OCI-LY1 (cell line): ENCODE measurements at regions not wholly inside any gene's neighbourhood (a gene's known extent, or its start where the extent isn't known, plus 50 kb on each side); places are given as distances from the start of the nearest gene placed in this dataset.

Experiments
- H2AFZ ChIP-seq: fragments of 200-600 bp; sonication (generic), shearing (Covaris generic); 2 replicates; pipeline ENCODE4 v1.6.0; 2014; ENCODE audit warnings: antibody characterized with exemption, mild to moderate bottlenecking, low read length
- H3F3A ChIP-seq: fragments of 200-600 bp; sonication (generic), shearing (Covaris generic); 2 replicates; pipeline ENCODE4 v1.6.0; 2014; ENCODE audit warnings: mild to moderate bottlenecking, antibody characterized with exemption, low read length, moderate library complexity; ENCODE audit not compliant: insufficient read depth
- H3K27ac ChIP-seq: fragments of 200-600 bp; sonication (generic); 2 replicates; pipeline ENCODE4 v1.5.1; 2014; ENCODE audit warnings: low read length, mixed run types, mild to moderate bottlenecking, low read depth; ENCODE audit not compliant: poor library complexity, severe bottlenecking
- H3K27me3 ChIP-seq: fragments of 200-600 bp; sonication (generic); 2 replicates; pipeline ENCODE4 v1.6.0; 2014; ENCODE audit warnings: antibody characterized with exemption, mild to moderate bottlenecking, low read length, moderate library complexity; ENCODE audit not compliant: insufficient read depth
- H3K36me3 ChIP-seq: fragments of 200-600 bp; sonication (generic); 2 replicates; pipeline ENCODE4 v1.6.1; 2014; ENCODE audit warnings: mild to moderate bottlenecking, antibody characterized with exemption, low read length, moderate library complexity, mixed read lengths; ENCODE audit not compliant: insufficient read depth
- H3K4me1 ChIP-seq: fragments of 200-600 bp; sonication (generic); 2 replicates; pipeline ENCODE4 v1.5.1; 2014; ENCODE audit warnings: mild to moderate bottlenecking, low read length, moderate library complexity; ENCODE audit not compliant: insufficient read depth, severe bottlenecking
- H3K4me2 ChIP-seq: fragments of 200-600 bp; sonication (generic), shearing (Covaris generic); 2 replicates; pipeline ENCODE4 v1.6.1; 2014; ENCODE audit warnings: low read length
- H3K4me3 ChIP-seq: fragments of 200-600 bp; sonication (generic); 2 replicates; pipeline ENCODE4 v1.5.1; 2014; ENCODE audit warnings: low read length, low read depth, mild to moderate bottlenecking, mixed read lengths; ENCODE audit not compliant: poor library complexity, severe bottlenecking
- H3K79me2 ChIP-seq: fragments of 200-600 bp; shearing (Covaris generic); 2 replicates; pipeline ENCODE4 v1.6.1; 2016; ENCODE audit warnings: mixed run types, low read length, mixed read lengths; ENCODE audit not compliant: insufficient read depth
- H3K9ac ChIP-seq: fragments of 200-600 bp; sonication (generic), shearing (Covaris generic); 2 replicates; pipeline ENCODE4 v1.6.1; 2014; ENCODE audit warnings: mild to moderate bottlenecking, low read length, mixed read lengths
- H3K9me2 ChIP-seq: fragments of 200-600 bp; sonication (generic), shearing (Covaris generic); 2 replicates; pipeline ENCODE4 v1.6.1; 2014; ENCODE audit warnings: low read depth, mild to moderate bottlenecking, low read length, mixed read lengths
- H3K9me3 ChIP-seq: fragments of 200-600 bp; shearing (Covaris generic); 2 replicates; pipeline ENCODE4 v1.6.1; 2014; ENCODE audit warnings: low read length, mixed read lengths
- H4K20me1 ChIP-seq: fragments of 200-600 bp; sonication (generic), shearing (Covaris generic); 2 replicates; pipeline ENCODE4 v1.6.0; 2016; ENCODE audit warnings: mild to moderate bottlenecking, low read length; ENCODE audit not compliant: insufficient read depth
- CTCF ChIP-seq: fragments of 200-600 bp; sonication (generic), shearing (Covaris generic); IDR thresholded peaks from 2 replicates; pipeline ENCODE4 v1.5.1; 2017; ENCODE audit warnings: mild to moderate bottlenecking, antibody characterized with exemption, low read length, moderate library complexity, mixed read lengths
- EZH2 ChIP-seq: fragments of 200-600 bp; sonication (generic), shearing (Covaris generic); IDR thresholded peaks from 2 replicates; pipeline ENCODE4 v1.8.0; 2017; ENCODE audit warnings: borderline replicate concordance, mixed run types, mild to moderate bottlenecking, antibody characterized with exemption, low read length, moderate library complexity, mixed read lengths

DNA sequence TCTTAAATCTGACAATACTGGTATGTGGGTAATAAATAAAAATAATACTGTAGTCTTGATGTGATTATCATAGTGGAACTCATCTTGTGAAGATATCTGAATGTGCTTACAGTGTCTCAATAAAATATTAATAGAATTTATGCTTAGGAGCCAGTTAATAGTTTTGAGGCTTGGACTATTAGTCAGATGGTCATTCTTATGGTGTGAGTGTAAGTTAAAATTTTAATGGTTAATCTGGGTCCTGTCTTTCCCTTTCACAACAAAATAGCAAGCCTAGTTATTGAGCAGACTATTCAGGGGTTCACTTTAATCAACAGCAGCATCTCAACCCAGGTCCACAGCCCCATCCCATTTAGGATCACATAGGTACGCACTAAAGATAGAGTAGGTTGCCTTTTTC, 138.9 kb downstream of the HAUS1 start:
- no peaks in the 10 kb centered on the region for H3K27me3 ChIP-seq
- H3K4me3 ChIP-seq = no peak overlapping the region
- no peaks in the 10 kb centered on the region for H3K9me3 ChIP-seq
- no peaks in the 10 kb centered on the region for H3K9me2 ChIP-seq
- no peak overlapping the region for H3K9ac ChIP-seq
- no peak overlapping the region for H3K27ac ChIP-seq
- TF ChIP-seq EZH2 (no peak), CTCF (no peak)
- H3K36me3 ChIP-seq = peaks cover 9% of the 10 kb centered on the region; the same call in 1 of the 2 replicates
- no peak overlapping the region for H2AFZ ChIP-seq
- no peak overlapping the region for H3K4me2 ChIP-seq
- no peaks in the 10 kb centered on the region for H4K20me1 ChIP-seq
- H3F3A ChIP-seq = no peaks in the 10 kb centered on the region
- H3K4me1 ChIP-seq = peaks cover under 1% of the 10 kb centered on the region
- H3K79me2 ChIP-seq = peaks cover 32% of the 10 kb centered on the region

GRCh38 chr18:46243673-46244072, 139.5 kb downstream of the HAUS1 start:
- Histone ChIP-seq H3K27me3 (no peaks in the 10 kb centered on the region), H4K20me1 (no peaks in the 10 kb centered on the region), H3K9me2 (no peaks in the 10 kb centered on the region), H3K4me2 (no peak overlapping the region), H3K4me1 (peaks cover 6% of the 10 kb centered on the region), H3K9ac (no peak overlapping the region), H3K4me3 (no peak overlapping the region), H3K36me3 (peaks cover 6% of the 10 kb centered on the region; the same call in 1 of the 2 replicates), H3K27ac (no peak overlapping the region), H3K79me2 (peaks cover 31% of the 10 kb centered on the region), H2AFZ (no peak overlapping the region), H3F3A (no peaks in the 10 kb centered on the region), H3K9me3 (no peaks in the 10 kb centered on the region)
- no peak for TF ChIP-seq EZH2
- TF ChIP-seq CTCF = no peak

DNA sequence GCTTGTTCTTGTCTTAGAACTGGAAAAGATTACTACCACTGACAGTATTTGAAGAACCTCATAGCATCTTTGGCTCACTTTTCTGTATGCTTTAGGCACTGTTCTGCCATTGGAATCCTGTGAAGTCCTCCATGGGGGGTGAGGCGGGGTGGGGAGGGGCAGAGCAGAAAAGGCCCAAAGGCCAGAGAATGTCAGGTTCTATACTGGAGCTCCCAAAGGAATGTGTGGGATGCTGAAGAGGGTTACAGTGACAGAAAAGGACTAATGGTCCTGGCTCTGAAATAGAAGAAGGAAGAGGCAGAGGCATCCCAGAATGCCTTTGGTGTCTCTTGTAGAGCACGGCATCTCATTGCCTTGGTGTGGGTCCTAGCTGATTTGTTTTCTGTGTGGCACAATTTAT, 141.9 kb downstream of the HAUS1 start:
- Histone ChIP-seq H3K9me2 (no peaks in the 10 kb centered on the region), H3K27me3 (no peaks in the 10 kb centered on the region), H3K27ac (no peak overlapping the region), H3K36me3 (no peaks in the 10 kb centered on the region), H3K4me2 (no peak overlapping the region), H3F3A (no peaks in the 10 kb centered on the region; the same call in 1 of the 2 replicates), H4K20me1 (no peaks in the 10 kb centered on the region), H2AFZ (no peak overlapping the region), H3K4me3 (no peak overlapping the region), H3K9ac (no peak overlapping the region), H3K9me3 (no peaks in the 10 kb centered on the region), H3K79me2 (peaks cover 18% of the 10 kb centered on the region), H3K4me1 (peaks cover 31% of the 10 kb centered on the region)
- no peak for TF ChIP-seq EZH2
- TF ChIP-seq CTCF = no peak
